ENCODE measurements at regions not wholly inside any gene's neighbourhood (a gene's known extent, or its start where the extent isn't known, plus 50 kb on each side); places are given as distances from the start of the nearest gene placed in this dataset.

DNA sequence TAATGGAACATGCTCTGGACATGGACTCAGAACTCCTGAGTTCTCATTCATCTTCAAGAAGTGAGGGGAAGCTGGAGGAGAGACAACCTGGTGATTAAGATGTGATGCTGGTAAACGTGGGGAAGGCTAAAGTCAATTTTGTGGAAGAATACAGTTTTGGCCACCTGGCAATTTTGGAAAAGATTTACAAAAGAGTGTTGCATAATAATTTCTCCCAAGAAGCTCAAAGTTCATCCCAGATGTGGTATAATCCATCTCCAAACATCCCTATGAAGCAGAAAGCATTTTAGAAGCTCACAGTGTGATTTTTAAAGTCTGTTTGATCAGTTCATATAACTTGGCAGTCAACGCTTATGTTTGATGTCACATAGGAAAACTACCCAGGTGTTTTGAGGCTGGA, 208.7 kb downstream of the LMX1A start:
- H3K36me3 Mint-ChIP-seq (ENCODE audit: low read depth): no peaks in the 10 kb centered on the region
- no peak for DNase-seq
- H3K4me1 Mint-ChIP-seq: peaks cover 4% of the 10 kb centered on the region
- peaks cover 84% of the 10 kb centered on the region for H3K27me3 Mint-ChIP-seq (ENCODE audit: low read depth, poor library complexity)
- H3K27ac Mint-ChIP-seq: no peak overlapping the region
- no peaks in the 10 kb centered on the region for H3K9me3 Mint-ChIP-seq
- no peak overlapping the region for H3K4me3 Mint-ChIP-seq
- TF ChIP-seq, protein P1, sequence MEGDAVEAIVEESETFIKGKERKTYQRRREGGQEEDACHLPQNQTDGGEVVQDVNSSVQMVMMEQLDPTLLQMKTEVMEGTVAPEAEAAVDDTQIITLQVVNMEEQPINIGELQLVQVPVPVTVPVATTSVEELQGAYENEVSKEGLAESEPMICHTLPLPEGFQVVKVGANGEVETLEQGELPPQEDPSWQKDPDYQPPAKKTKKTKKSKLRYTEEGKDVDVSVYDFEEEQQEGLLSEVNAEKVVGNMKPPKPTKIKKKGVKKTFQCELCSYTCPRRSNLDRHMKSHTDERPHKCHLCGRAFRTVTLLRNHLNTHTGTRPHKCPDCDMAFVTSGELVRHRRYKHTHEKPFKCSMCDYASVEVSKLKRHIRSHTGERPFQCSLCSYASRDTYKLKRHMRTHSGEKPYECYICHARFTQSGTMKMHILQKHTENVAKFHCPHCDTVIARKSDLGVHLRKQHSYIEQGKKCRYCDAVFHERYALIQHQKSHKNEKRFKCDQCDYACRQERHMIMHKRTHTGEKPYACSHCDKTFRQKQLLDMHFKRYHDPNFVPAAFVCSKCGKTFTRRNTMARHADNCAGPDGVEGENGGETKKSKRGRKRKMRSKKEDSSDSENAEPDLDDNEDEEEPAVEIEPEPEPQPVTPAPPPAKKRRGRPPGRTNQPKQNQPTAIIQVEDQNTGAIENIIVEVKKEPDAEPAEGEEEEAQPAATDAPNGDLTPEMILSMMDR (IDR thresholded peaks at IDR 0.05): no peak

DNA sequence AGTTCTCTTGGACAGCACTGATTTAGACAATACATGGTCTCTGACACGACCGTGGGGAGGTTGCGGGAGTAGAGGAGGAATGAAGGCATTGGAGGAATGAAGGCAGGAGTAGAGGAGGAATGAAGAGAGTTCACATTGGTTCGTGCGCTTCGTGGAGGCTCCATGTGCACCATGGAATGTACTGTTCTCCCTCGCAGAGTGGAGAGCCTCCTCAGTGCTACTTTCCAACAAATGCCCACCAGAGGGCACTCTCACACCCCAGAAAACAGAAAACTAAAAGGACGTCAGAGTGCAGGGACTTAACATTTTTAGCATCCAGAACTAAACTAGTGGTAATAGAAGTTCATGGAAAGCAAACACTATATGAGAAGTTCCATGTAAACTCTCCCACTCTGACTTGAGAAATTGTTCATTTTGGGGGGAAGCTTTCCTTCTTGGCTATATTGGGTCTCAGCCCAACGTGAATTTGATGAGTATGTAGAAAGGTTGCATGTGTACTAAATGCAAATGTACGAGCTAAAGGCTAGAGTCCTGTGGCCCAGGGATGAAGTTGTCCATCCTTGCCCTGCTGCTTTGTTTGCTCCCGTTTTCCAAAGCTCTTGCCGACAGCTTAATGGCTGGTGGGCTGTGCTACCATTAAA, 211.6 kb downstream of the LMX1A start:
- peak; percentile 75 for DNase-seq
- TF ChIP-seq, protein P1 (IDR thresholded peaks at IDR 0.05): peak; percentile 77
- Mint-ChIP-seq H3K4me1 (no peaks in the 10 kb centered on the region), H3K9me3 (no peaks in the 10 kb centered on the region), H3K36me3 (ENCODE audit: low read depth) (no peaks in the 10 kb centered on the region), H3K27me3 (ENCODE audit: low read depth, poor library complexity) (peaks cover 90% of the 10 kb centered on the region), H3K27ac (no peak overlapping the region), H3K4me3 (no peak overlapping the region)

DNA sequence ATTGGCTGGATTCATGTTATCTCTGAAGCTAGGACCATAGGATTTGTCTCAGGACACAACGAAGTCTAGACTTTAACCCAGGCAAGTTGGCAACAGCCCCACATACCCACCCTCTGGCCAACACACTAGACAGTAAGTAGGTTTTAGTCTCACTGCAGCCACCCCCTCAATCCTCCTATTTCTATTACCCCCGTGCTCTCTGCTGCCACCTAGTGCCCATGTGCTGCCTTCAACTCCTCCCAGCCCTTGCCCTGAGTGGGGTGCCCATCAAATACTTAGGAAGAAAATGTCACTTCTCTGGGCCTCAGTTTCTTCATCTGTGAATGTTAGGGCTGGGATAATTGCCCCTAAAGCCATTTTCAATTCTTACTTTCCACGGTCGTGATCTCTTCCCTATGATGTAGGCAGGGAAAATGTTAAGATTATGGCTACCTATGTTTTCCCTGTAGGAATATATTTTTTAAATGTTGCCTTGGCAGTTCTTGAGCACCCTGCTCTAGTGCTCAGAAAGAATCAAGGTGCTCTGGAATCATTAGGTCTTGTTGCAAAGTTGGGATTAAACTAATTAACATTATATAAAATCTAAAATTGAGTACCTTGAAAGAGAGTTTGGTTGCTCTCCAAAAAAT, 213.0 kb downstream of the LMX1A start:
- peaks cover 93% of the 10 kb centered on the region for H3K27me3 Mint-ChIP-seq (ENCODE audit: low read depth, poor library complexity)
- H3K27ac Mint-ChIP-seq: no peak overlapping the region
- no peaks in the 10 kb centered on the region for H3K9me3 Mint-ChIP-seq
- H3K4me1 Mint-ChIP-seq: no peaks in the 10 kb centered on the region
- H3K4me3 Mint-ChIP-seq: no peak overlapping the region
- DNase-seq: peak; percentile 20
- H3K36me3 Mint-ChIP-seq (ENCODE audit: low read depth): no peaks in the 10 kb centered on the region
- TF ChIP-seq, protein P1 (IDR thresholded peaks at IDR 0.05): peak; percentile 50

DNA sequence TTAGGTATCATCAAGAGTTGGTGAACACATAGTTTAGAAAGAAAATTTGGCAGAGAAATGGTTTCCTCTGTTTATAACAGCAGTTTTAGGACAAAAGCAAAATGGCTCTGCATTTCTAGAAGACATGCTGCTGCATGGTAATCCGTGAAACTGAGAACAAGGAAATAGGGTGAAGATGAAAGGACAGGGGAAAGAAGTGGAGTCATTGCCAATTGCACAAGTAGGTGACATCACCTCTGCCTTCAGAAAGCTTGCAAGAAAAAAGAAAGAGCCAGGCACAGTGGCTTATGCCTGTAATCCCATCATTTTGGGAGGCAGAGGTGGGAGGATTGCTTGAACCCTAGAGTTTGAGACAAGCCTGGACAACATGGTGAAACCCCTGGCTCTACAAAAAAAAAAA, 217.6 kb downstream of the LMX1A start:
- H3K4me3 Mint-ChIP-seq: no peak overlapping the region
- DNase-seq: no peak
- no peaks in the 10 kb centered on the region for H3K4me1 Mint-ChIP-seq
- peaks cover 87% of the 10 kb centered on the region for H3K27me3 Mint-ChIP-seq (ENCODE audit: low read depth, poor library complexity)
- H3K9me3 Mint-ChIP-seq: no peaks in the 10 kb centered on the region
- TF ChIP-seq, protein P1 (IDR thresholded peaks at IDR 0.05): no peak
- H3K36me3 Mint-ChIP-seq (ENCODE audit: low read depth): no peaks in the 10 kb centered on the region
- no peak overlapping the region for H3K27ac Mint-ChIP-seq

DNA sequence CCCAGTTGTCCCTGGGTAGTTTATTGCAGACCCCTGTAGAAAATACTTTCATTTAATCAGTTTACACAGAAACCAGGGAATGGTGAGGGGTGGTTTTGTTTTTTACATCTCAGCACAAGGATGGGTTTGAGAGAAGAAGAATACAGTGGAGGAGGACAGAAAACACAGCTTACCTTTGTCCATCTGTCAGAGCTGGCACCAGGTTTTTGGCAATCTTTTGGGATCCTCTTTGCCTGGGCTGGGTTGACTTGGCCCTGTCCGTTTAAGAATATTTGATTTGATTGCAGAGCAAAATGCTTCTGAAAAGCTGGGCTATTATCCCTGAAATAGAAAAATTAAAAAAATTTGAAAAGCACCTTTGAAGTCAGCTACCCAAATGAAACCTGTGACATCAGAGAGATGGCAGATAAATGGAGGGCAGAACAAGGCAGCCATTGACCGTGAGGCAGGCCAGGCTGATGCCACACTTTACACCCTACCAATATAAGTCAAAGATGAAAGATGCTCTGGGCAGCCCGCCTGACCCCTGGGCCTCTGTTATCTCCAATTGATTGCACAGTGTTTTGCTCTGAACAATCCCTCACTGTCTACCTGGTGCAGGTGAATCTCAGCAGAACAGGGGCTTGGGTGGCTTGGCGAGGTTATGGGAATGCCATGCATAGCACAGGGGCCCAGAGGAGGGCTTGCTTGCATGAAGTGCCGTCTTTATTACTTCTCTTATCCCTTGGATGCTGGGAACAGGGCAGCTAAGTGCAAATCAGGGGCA, 218.8 kb downstream of the LMX1A start:
- no peak overlapping the region for H3K27ac Mint-ChIP-seq
- H3K4me1 Mint-ChIP-seq: no peaks in the 10 kb centered on the region
- H3K4me3 Mint-ChIP-seq: no peak overlapping the region
- no peak for DNase-seq
- H3K27me3 Mint-ChIP-seq (ENCODE audit: low read depth, poor library complexity): peaks cover 85% of the 10 kb centered on the region
- no peaks in the 10 kb centered on the region for H3K36me3 Mint-ChIP-seq (ENCODE audit: low read depth)
- TF ChIP-seq, protein P1 (IDR thresholded peaks at IDR 0.05): no peak
- H3K9me3 Mint-ChIP-seq: no peaks in the 10 kb centered on the region
